Endodermal cell (in vitro differentiated cells): ENCODE measurements at regions not wholly inside any gene's neighbourhood (a gene's known extent, or its start where the extent isn't known, plus 50 kb on each side); places are given as distances from the start of the nearest gene placed in this dataset.

Source experiments
- DNase-seq: peaks from one replicate; pipeline ENCODE4 v3.0.0-alpha.2; 2017
- H3K27ac ChIP-seq: 2 replicates; pipeline ENCODE4 v1.5.1; 2013; ENCODE audit warnings: mild to moderate bottlenecking, low read depth, low read length, moderate library complexity
- H3K27me3 ChIP-seq: 2 replicates; pipeline ENCODE4 v1.6.1; 2013; ENCODE audit warnings: mild to moderate bottlenecking, low read length, moderate library complexity; ENCODE audit not compliant: insufficient read depth, control insufficient read depth, poor library complexity, severe bottlenecking
- H3K36me3 ChIP-seq: 2 replicates; pipeline ENCODE4 v1.7.0; 2013; ENCODE audit warnings: mild to moderate bottlenecking, low read length, moderate library complexity; ENCODE audit not compliant: control insufficient read depth, insufficient read depth
- H3K4me1 ChIP-seq: one replicate; pipeline ENCODE4 v1.7.0; 2013; ENCODE audit warnings: low read length; ENCODE audit not compliant: control insufficient read depth, insufficient read depth
- H3K4me3 ChIP-seq: 2 replicates; pipeline ENCODE4 v1.5.1; 2013; ENCODE audit warnings: mild to moderate bottlenecking, low read length, moderate library complexity
- H3K9ac ChIP-seq: 2 replicates; pipeline ENCODE4 v1.6.1; 2013; ENCODE audit warnings: mild to moderate bottlenecking, low read length, moderate library complexity; ENCODE audit not compliant: poor library complexity, severe bottlenecking; ENCODE audit errors: extremely low read depth
- H3K9me3 ChIP-seq: 2 replicates; pipeline ENCODE4 v1.6.1; 2013; ENCODE audit warnings: mild to moderate bottlenecking, low read length, moderate library complexity; ENCODE audit not compliant: control insufficient read depth
- H3K27ac Mint-ChIP-seq: 2 replicates; pipeline ENCODE4 v1.8.0; 2020; ENCODE audit warnings: mixed read lengths
- H3K27me3 Mint-ChIP-seq: 2 replicates; pipeline ENCODE4 v1.8.0; 2021; ENCODE audit warnings: mild to moderate bottlenecking, mixed read lengths; ENCODE audit not compliant: insufficient read depth
- H3K36me3 Mint-ChIP-seq: 2 replicates; pipeline ENCODE4 v1.8.0; 2020; ENCODE audit warnings: low read depth, mixed read lengths
- H3K4me1 Mint-ChIP-seq: 2 replicates; pipeline ENCODE4 v1.8.0; 2020; ENCODE audit warnings: mixed read lengths
- H3K4me3 Mint-ChIP-seq: 2 replicates; pipeline ENCODE4 v1.8.0; 2020; ENCODE audit warnings: mild to moderate bottlenecking, moderate library complexity, mixed read lengths
- H3K9me3 Mint-ChIP-seq: 2 replicates; pipeline ENCODE4 v1.8.0; 2020; ENCODE audit warnings: mild to moderate bottlenecking, mixed read lengths
- WGBS, 2 experiments: methylation state at CpG; one replicate each; pipeline versions ENCODE4 v1.1.5 to v1.1.7; 2013; ENCODE audit warnings: missing lambda C conversion rate in 2 of 2, mixed read lengths in 1 of 2; ENCODE audit not compliant: insufficient coverage in 1 of 2, insufficient read length in 1 of 2; 5-methylcytosine and 5-hydroxymethylcytosine counted together
- TF ChIP-seq, protein P1 (sequence below): fragments of 200-600 bp; sonication (generic); conservative IDR thresholded peaks from 2 replicates; pipeline ENCODE4 v1.5.0; 2021; ENCODE audit warnings: antibody characterized with exemption, mild to moderate bottlenecking

DNA sequence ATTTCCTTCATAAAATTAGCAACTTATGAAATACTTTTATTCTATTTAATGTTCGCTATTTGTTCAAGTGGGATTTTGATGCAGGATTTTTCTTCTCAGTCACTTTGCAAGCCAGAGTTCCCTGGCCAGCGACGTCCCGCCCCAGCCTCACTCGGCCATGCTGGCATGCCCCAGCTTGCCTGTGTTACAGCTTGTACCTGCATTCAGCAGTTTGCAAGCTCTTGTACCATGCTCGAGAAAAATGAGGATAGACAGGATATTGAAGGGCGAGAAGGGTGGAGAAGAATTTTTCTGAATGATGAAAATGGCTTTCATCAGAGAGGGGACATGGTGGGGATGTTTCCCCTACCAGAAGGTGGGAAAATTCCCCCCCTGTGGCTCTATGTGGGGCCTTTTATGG, 2180.2 kb upstream of the PCDH20 start:
- TF ChIP-seq, protein P1, sequence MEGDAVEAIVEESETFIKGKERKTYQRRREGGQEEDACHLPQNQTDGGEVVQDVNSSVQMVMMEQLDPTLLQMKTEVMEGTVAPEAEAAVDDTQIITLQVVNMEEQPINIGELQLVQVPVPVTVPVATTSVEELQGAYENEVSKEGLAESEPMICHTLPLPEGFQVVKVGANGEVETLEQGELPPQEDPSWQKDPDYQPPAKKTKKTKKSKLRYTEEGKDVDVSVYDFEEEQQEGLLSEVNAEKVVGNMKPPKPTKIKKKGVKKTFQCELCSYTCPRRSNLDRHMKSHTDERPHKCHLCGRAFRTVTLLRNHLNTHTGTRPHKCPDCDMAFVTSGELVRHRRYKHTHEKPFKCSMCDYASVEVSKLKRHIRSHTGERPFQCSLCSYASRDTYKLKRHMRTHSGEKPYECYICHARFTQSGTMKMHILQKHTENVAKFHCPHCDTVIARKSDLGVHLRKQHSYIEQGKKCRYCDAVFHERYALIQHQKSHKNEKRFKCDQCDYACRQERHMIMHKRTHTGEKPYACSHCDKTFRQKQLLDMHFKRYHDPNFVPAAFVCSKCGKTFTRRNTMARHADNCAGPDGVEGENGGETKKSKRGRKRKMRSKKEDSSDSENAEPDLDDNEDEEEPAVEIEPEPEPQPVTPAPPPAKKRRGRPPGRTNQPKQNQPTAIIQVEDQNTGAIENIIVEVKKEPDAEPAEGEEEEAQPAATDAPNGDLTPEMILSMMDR: no peak
- Mint-ChIP-seq H3K9me3 (peaks cover 6% of the 10 kb centered on the region), H3K4me1 (peaks cover 3% of the 10 kb centered on the region), H3K4me3 (no peak overlapping the region), H3K27me3 (no peaks in the 10 kb centered on the region), H3K36me3 (no peaks in the 10 kb centered on the region), H3K27ac (no peak overlapping the region)
- Histone ChIP-seq H3K36me3 (no peaks in the 10 kb centered on the region), H3K27me3 (no peaks in the 10 kb centered on the region), H3K9ac (no peak overlapping the region), H3K4me3 (no peak overlapping the region), H3K27ac (no peak overlapping the region), H3K9me3 (no peaks in the 10 kb centered on the region), H3K4me1 (no peaks in the 10 kb centered on the region)
- no peak for DNase-seq
- 94 to 100% methylated on average over 2 to 7 of the region's 7 CpGs for WGBS, 2 experiments

DNA sequence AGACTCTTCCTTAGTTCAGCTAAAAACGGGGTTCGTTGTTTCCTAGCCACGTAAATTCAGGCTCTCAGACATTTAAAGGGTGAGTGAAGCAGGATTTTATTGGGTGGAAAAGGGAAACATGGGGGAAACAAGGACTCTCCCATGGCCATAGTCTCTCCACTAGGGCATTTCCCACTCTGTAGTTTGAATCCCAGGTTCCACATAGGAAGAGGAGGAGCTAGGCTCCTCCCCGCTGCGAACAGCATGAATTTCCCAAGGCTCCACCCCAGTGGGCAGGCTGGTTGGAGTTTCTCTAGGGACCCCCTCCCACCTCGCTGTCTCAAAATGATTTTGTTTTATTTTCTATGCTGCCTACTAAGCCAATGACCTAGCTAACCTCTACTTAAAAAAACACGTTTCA, 2170.8 kb upstream of the PCDH20 start:
- Histone ChIP-seq H3K9ac (no peak overlapping the region), H3K27me3 (no peaks in the 10 kb centered on the region), H3K4me1 (no peaks in the 10 kb centered on the region), H3K9me3 (no peaks in the 10 kb centered on the region), H3K4me3 (no peak overlapping the region), H3K27ac (no peak overlapping the region), H3K36me3 (no peaks in the 10 kb centered on the region)
- peaks cover 7% of the 10 kb centered on the region for H3K9me3 Mint-ChIP-seq
- TF ChIP-seq, protein P1: no peak
- H3K27ac Mint-ChIP-seq: no peak overlapping the region
- 97 to 100% methylated on average over 2 to 7 of the region's 7 CpGs for WGBS, 2 experiments
- no peak overlapping the region for H3K4me3 Mint-ChIP-seq
- H3K4me1 Mint-ChIP-seq: no peaks in the 10 kb centered on the region
- H3K27me3 Mint-ChIP-seq: no peaks in the 10 kb centered on the region
- DNase-seq: no peak
- H3K36me3 Mint-ChIP-seq: no peaks in the 10 kb centered on the region

GRCh38 chr13:63578796-63579195, 2163.1 kb upstream of the PCDH20 start:
- Histone ChIP-seq H3K9ac (no peak overlapping the region), H3K27ac (no peak overlapping the region), H3K4me1 (no peaks in the 10 kb centered on the region), H3K36me3 (no peaks in the 10 kb centered on the region), H3K4me3 (no peak overlapping the region), H3K27me3 (no peaks in the 10 kb centered on the region), H3K9me3 (no peaks in the 10 kb centered on the region)
- Mint-ChIP-seq H3K4me1 (no peaks in the 10 kb centered on the region), H3K36me3 (no peaks in the 10 kb centered on the region), H3K27ac (no peak overlapping the region), H3K4me3 (no peak overlapping the region), H3K27me3 (no peaks in the 10 kb centered on the region), H3K9me3 (peaks cover 9% of the 10 kb centered on the region)
- no peak for DNase-seq
- WGBS, 2 experiments: no CpG with 5 or more reads among the region's 2 CpGs
- TF ChIP-seq, protein P1: no peak
